Endothelial cell of umbilical vein (primary cell): ENCODE measurements at regions not wholly inside any gene's neighbourhood (a gene's known extent, or its start where the extent isn't known, plus 50 kb on each side); places are given as distances from the start of the nearest gene placed in this dataset.

ENCODE experiments used
- BruUV-seq: library from RNA; stranded (reverse); fragments of 400-500 nt; replicated peaks from 2 replicates; lab custom pipeline; 2021; lab: Mats Ljungman, UMichigan
- CTCF ChIA-PET: fragments of 300-600, 350-600 bp; sonication (Branson Sonifier 250); formaldehyde crosslinking; loops from one replicate; lab custom pipeline; 2021; ENCODE audit warnings: antibody characterized with exemption, inconsistent platforms; lab: Charles Lee
- POLR2A ChIA-PET: fragments of 300-600, 350-600 bp; sonication (Branson Sonifier 250); formaldehyde crosslinking; loops from one replicate; lab custom pipeline; 2021; ENCODE audit warnings: antibody characterized with exemption, inconsistent platforms; lab: Charles Lee
- DNase-seq: peaks from one replicate; pipeline ENCODE4 v3.0.0-alpha.2; 2011; ENCODE audit warnings: low read depth, low spot score
- FAIRE-seq: peaks from 2 replicates; lab custom pipeline; 2011; peaks lifted over from hg19 to GRCh38; lab: Jason Lieb, UNC
- H2AFZ ChIP-seq: 2 replicates; pipeline ENCODE4 v1.6.0; 2012; ENCODE audit warnings: low read depth, low read length, control low read depth, inconsistent platforms
- H3K27ac ChIP-seq: 2 replicates; pipeline ENCODE4 v1.5.1; 2011; ENCODE audit warnings: low read depth, mild to moderate bottlenecking, control low read depth, low read length, moderate library complexity; ENCODE audit not compliant: insufficient read depth
- H3K27me3 ChIP-seq, 2 experiments: 2 replicates each; pipeline versions ENCODE4 v1.6.0 to v1.6.1; 2011; ENCODE audit warnings: low read length in 2 of 2, mixed read lengths in 1 of 2; ENCODE audit not compliant: control insufficient read depth in 2 of 2, insufficient read depth in 2 of 2
- H3K36me3 ChIP-seq, 2 experiments: 2 replicates in 1 of 2; 3 replicates in 1 of 2; pipeline ENCODE4 v1.5.1; 2011; ENCODE audit warnings: low read length in 2 of 2, mild to moderate bottlenecking in 1 of 2, moderate library complexity in 1 of 2; ENCODE audit not compliant: control insufficient read depth in 2 of 2, insufficient read depth in 2 of 2; ENCODE audit errors: extremely low read depth in 1 of 2
- H3K4me1 ChIP-seq: 3 replicates; pipeline ENCODE4 v1.5.1; 2011; ENCODE audit warnings: mild to moderate bottlenecking, low read length; ENCODE audit not compliant: control insufficient read depth, insufficient read depth; ENCODE audit errors: extremely low read depth
- H3K4me2 ChIP-seq: 2 replicates; pipeline ENCODE4 v1.6.1; 2011; ENCODE audit warnings: low read length, control low read depth, mixed read lengths; ENCODE audit not compliant: insufficient read depth
- H3K4me3 ChIP-seq, 3 experiments: fragments of 200-600 bp in 1 of 3; sonication (generic), shearing (Covaris generic) in 1 of 3; replicated peaks in 1 of 3; 2 replicates each; pipeline ENCODE4 v1.5.1; 2011 to 2016; ENCODE audit warnings: control low read depth in 3 of 3, low read length in 3 of 3, mild to moderate bottlenecking in 2 of 3, inconsistent platforms in 1 of 3, low read depth in 1 of 3, moderate library complexity in 1 of 3; ENCODE audit not compliant: insufficient read depth in 1 of 3
- H3K79me2 ChIP-seq: 2 replicates; pipeline ENCODE4 v1.6.0; 2012; ENCODE audit warnings: low read length, inconsistent platforms; ENCODE audit not compliant: control insufficient read depth, insufficient read depth
- H3K9ac ChIP-seq: replicated peaks from 2 replicates; pipeline ENCODE3; 2011; ENCODE audit warnings: low read length, control low read depth; ENCODE audit not compliant: insufficient read depth; ENCODE audit errors: extremely low read depth
- H3K9me1 ChIP-seq: replicated peaks from 3 replicates; pipeline ENCODE4 v1.6.0; 2011; ENCODE audit warnings: mild to moderate bottlenecking, low read length; ENCODE audit not compliant: control insufficient read depth, insufficient read depth; ENCODE audit errors: extremely low read depth
- H3K9me3 ChIP-seq: replicated peaks from 2 replicates; pipeline ENCODE4 v1.5.1; 2012; ENCODE audit warnings: low read length, inconsistent platforms; ENCODE audit not compliant: control insufficient read depth, insufficient read depth
- H4K20me1 ChIP-seq: replicated peaks from 2 replicates; pipeline ENCODE3; 2011; ENCODE audit warnings: mild to moderate bottlenecking, low read length; ENCODE audit not compliant: control insufficient read depth, insufficient read depth; ENCODE audit errors: extremely low read depth
- EZH2 ChIP-seq: IDR thresholded peaks from 2 replicates; pipeline ENCODE4 v1.6.1; 2012; ENCODE audit warnings: borderline replicate concordance, low read depth, mild to moderate bottlenecking, moderate library complexity, low read length, inconsistent platforms; ENCODE audit not compliant: severe bottlenecking
- FOS ChIP-seq: IDR thresholded peaks from 2 replicates; pipeline ENCODE4 v1.6.1; 2011; ENCODE audit warnings: mild to moderate bottlenecking, low read length, moderate library complexity, borderline replicate concordance; ENCODE audit not compliant: insufficient read depth
- GATA2 ChIP-seq: IDR thresholded peaks from 2 replicates; pipeline ENCODE4 v1.7.0; 2011; ENCODE audit warnings: low read depth, mild to moderate bottlenecking, moderate library complexity, mixed read lengths, low read length; ENCODE audit not compliant: insufficient read length, insufficient read depth
- JUN ChIP-seq: IDR thresholded peaks from 2 replicates; pipeline ENCODE4 v1.6.1; 2011; ENCODE audit warnings: borderline replicate concordance, low read depth; ENCODE audit not compliant: insufficient read length, insufficient read depth
- MYC ChIP-seq: IDR thresholded peaks from one replicate; pipeline ENCODE4 v1.6.1; 2011; ENCODE audit warnings: mild to moderate bottlenecking, low read depth, low read length
- POLR2A ChIP-seq: IDR thresholded peaks from 2 replicates; pipeline ENCODE4 v1.6.1; 2012; ENCODE audit warnings: low read depth, mild to moderate bottlenecking, control low read depth, low read length
- POLR2AphosphoS5 ChIP-seq: IDR thresholded peaks from 2 replicates; pipeline ENCODE4 v1.6.1; 2012; ENCODE audit warnings: low read depth, mild to moderate bottlenecking, control low read depth, low read length, moderate library complexity; ENCODE audit not compliant: insufficient read depth
- dilution Hi-C: fragments of 300-500 bp; cut with MboI; formaldehyde crosslinking; loops from one replicate; pipeline ENCODE4 v1.15.0; 2019; ENCODE audit warnings: low sequenced_read_pairs; ENCODE audit not compliant: extremely low pct_ligation_motif_present
- intact Hi-C: fragments of 100-400 bp; cut with micrococcal nuclease; formaldehyde crosslinking; loops from one replicate; pipeline ENCODE4 v1.10.0; 2022
- TF ChIP-seq, protein P1 (sequence below): IDR thresholded peaks from 2 replicates; pipeline ENCODE4 v1.6.1; 2011; ENCODE audit not compliant: insufficient read depth, insufficient read length
- TF ChIP-seq, protein P2 (sequence below), 2 donors: IDR thresholded peaks; 1 replicate in 1 of 2; 2 replicates in 1 of 2; pipeline ENCODE4 v1.5.1; 2011; ENCODE audit warnings: low read length in 2 of 2, mild to moderate bottlenecking in 2 of 2, moderate library complexity in 2 of 2, control low read depth in 1 of 2, inconsistent platforms in 1 of 2, low read depth in 1 of 2; ENCODE audit not compliant: insufficient read depth in 1 of 2; ENCODE audit errors: extremely low read depth in 1 of 2

DNA sequence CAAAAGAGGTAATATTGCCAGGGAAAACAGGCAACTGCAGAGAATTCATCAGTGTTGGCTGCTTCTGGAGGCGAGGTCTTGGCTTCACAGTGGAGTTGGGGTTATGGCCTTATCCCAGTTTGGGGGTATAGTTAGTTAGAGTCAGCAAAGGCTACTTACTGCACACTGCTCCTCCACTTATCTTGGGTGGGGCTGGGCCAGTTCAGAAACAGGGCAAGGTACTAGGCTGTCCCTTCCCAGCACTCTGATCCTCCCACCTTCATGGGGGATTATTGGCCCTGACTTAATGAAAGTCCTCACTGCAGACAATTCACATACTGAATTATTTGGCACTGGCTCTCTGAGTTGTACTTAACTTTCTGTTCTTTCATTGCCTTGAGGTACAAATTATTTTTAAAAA, 189.6 kb downstream of the NRIP1 start:
- Histone ChIP-seq H3K9me1 (no peaks in the 10 kb centered on the region), H4K20me1 (no peaks in the 10 kb centered on the region), H3K4me1 (peaks cover 31% of the 10 kb centered on the region), H2AFZ (no peak overlapping the region), H3K4me3 (no peak overlapping the region), H3K79me2 (no peaks in the 10 kb centered on the region), H3K27ac (no peak overlapping the region), H3K9me3 (no peaks in the 10 kb centered on the region), H3K9ac (no peak overlapping the region), H3K4me2 (no peak overlapping the region), H3K36me3 (no peaks in the 10 kb centered on the region), H3K27me3 (no peaks in the 10 kb centered on the region)
- intact Hi-C loops (loop anchor here (10.0 kb wide), 1 partner anchor 100 kb away; no protein-coding TSS in a partner anchor), dilution Hi-C loops (no loop called here)
- no TSS peak for BruUV-seq
- TF ChIP-seq JUN, result no peak
- TF ChIP-seq FOS, result no peak
- TF ChIP-seq POLR2AphosphoS5, result no peak
- TF ChIP-seq GATA2, result no peak
- TF ChIP-seq, protein P1, sequence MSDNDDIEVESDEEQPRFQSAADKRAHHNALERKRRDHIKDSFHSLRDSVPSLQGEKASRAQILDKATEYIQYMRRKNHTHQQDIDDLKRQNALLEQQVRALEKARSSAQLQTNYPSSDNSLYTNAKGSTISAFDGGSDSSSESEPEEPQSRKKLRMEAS, result no peak
- TF ChIP-seq MYC, result no peak
- TF ChIP-seq, protein P2, sequence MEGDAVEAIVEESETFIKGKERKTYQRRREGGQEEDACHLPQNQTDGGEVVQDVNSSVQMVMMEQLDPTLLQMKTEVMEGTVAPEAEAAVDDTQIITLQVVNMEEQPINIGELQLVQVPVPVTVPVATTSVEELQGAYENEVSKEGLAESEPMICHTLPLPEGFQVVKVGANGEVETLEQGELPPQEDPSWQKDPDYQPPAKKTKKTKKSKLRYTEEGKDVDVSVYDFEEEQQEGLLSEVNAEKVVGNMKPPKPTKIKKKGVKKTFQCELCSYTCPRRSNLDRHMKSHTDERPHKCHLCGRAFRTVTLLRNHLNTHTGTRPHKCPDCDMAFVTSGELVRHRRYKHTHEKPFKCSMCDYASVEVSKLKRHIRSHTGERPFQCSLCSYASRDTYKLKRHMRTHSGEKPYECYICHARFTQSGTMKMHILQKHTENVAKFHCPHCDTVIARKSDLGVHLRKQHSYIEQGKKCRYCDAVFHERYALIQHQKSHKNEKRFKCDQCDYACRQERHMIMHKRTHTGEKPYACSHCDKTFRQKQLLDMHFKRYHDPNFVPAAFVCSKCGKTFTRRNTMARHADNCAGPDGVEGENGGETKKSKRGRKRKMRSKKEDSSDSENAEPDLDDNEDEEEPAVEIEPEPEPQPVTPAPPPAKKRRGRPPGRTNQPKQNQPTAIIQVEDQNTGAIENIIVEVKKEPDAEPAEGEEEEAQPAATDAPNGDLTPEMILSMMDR (IDR thresholded peaks at IDR 0.05; ENCODE audit: extremely low read depth in 1 of 2, insufficient read depth in 1 of 2, low read depth in 1 of 2, low read length in 2 of 2), result no peak
- TF ChIP-seq EZH2, result no peak
- no peak for TF ChIP-seq POLR2A
- ChIA-PET CTCF (interaction anchor here (2.3 kb wide), 1 partner anchor 11 kb away, joined by 12 read pairs; no protein-coding TSS in a partner anchor), POLR2A (no interaction called here)
- FAIRE-seq (no peak), DNase-seq (no peak)
